NCI-H1436 (cell line): ENCODE measurements at regions not wholly inside any gene's neighbourhood (a gene's known extent, or its start where the extent isn't known, plus 50 kb on each side); places are given as distances from the start of the nearest gene placed in this dataset.
"Not testable (repeated sequence)": the region's sequence is repeated elsewhere in the genome, so short reads cannot be mapped to it uniquely, and the experiment has no call there.

Experiments used
- DNase-seq: peaks from one replicate; lab custom pipeline; 2025; lab: John Stamatoyannopoulos, UW

DNA sequence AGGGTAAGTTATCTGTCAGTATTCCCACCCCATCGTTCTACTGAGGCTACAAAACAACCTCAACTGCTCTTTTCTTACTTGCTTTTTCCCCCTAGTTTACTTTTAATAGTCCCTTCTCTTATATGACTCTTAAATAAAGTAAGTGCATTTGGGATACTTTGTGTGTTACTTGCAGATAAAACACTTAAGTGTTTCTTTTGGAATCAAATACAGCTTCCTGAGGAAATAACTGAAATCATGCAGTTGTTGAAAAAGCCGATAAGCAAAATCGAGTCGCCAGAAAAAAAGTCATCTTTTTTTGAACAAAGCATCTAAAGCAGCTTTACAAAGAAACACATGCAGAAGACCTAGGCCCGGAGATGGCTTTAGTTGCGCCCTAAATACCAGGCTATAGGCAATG, 53.5 kb upstream of the EPB41L4A start:
- DNase-seq, result no peak

DNA sequence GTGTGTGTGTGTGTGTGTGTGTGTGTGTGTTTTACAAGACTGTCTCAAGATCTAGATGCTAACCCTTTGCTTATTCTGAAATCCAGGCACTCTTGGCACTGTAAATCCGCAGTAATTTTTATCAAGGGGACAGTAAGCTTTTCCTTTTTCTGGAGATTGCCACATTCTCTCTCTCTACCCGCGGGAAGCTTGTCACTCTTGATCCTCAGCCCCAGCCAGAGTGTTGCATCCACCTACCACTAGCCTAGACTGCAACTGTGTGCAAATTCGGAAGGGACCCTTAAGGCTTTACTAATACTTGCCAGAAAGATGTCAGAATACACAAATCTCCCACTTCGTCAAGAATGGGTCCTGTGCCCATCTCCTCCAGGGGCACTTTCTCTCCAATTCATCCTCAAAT, 54.9 kb upstream of the EPB41L4A start:
- no peak for DNase-seq

DNA sequence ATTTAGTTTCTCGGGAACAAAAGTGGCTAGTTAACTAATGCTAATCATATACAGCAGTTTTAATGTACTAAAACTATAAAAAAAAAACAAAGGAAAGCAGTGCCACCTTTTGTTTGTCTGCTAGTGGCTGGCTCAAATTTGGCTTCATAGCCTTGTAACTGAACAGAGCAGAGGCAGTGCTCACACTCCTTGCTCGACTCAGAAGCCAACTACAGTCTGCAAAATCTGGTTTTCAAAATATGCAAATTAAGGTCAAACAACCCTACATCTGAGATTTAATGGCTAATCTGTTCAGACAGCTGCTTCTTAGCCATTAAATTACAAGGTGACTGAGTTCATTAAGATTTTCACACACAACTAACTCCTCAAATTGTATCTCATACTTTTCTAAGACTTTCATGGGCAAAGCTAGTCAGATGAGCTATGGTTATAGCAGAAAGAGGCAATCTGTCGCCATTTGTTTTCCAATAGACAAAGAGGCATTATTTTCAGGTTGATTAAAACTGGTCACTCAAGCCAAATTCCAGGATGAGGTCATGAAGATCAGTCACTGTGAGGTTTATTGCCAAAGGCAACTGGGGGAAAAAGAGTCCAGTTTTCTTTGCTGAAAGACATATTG, 56.8 kb upstream of the EPB41L4A start:
- DNase-seq, result no peak

DNA sequence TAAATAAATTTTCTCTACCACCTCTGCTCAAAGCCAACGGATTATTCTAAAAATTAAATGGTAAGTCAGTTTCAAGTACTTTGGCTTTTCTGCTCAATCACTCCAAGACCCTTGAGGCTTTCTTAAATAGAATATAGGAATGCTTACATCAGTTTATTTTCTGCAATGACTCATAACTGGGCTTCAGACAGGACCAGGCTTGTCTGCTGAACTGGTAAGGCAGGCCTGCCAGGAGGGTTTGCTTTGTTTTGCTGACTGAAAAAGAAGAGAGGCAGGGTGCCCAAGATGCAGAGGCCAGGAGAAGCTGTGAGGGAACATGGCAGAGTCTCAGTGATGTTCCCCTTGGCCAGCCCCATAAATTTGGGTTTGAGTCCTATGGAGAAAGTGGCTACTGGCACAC, 60.3 kb upstream of the EPB41L4A start:
- no peak for DNase-seq

DNA sequence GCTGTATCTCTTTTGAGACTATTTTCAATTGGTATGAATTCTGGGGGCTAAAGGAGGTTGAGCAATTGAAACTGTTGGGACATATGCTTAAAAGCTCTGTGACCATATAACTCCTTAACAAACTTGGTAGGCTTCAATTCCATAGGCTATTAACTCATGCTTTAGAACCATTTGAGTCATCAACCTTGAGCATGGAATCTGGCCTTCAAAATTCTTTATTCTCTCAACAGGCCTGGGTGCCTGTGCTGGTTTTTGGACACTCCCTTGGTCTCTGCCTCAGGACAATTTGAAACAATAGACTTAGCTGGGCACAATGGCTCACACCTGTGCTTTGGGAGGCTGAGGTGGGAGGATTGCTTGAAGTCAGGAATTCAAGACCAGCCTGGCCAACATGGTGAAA, 61.4 kb upstream of the EPB41L4A start:
- DNase-seq, result no peak

DNA sequence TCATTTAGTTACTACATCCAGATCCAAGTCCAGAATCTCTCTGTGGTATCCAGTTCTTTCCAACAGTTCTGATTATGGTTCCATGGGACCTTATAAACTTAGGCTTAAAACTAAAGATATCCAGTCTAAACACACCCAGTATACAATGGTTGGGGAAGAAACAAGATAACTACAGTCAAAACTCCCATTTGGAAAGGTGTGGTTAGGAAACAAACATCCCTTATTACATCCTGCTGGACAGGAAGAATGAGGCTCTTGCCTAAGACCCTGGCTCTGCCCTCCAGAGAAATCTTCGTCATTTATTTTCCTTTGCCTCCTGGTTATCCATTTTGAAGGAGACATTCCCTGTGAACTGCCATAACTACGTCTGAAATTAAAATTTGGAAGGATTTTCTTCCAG, 64.6 kb upstream of the EPB41L4A start:
- no peak for DNase-seq

DNA sequence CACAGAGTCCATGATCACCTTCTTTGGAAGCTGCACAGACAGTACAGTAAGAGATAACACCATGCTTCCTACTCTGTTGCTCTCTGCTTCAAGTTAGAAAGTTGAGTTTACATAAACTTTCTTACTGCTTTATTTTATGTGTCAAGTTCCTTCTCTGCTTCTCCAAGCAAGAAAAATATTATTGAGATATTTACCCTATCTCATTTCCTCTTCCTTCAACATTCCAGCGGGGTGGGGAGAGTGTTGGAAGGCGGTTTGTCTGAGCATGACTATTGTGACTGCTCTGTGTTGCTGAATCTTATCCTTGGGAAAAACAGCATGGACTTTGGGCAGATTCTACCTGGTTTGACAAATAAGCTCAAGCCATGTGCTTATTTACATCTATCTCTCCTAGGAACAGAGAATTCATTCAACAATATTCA, 66.9 kb upstream of the EPB41L4A start:
- DNase-seq, result no peak

DNA sequence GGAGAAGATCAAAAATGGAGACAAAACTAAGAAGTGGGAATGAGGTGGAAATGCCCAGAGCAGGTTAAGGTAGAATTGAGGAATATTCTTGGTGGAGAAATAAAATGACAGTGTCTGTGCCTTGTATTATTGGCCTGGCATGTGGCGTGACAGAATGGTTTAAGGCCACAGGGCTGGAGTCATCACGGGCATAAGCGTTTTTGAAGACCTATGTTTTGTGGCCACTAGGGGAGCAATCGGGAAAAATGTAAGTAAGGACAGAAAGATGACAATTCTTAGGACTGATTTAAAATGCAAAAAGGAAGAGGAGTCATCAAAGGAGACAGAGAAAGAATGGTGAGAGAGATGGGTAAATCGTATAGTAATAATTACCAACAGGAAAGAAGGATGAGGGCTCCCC, 72.2 kb upstream of the EPB41L4A start:
- DNase-seq, result no peak

DNA sequence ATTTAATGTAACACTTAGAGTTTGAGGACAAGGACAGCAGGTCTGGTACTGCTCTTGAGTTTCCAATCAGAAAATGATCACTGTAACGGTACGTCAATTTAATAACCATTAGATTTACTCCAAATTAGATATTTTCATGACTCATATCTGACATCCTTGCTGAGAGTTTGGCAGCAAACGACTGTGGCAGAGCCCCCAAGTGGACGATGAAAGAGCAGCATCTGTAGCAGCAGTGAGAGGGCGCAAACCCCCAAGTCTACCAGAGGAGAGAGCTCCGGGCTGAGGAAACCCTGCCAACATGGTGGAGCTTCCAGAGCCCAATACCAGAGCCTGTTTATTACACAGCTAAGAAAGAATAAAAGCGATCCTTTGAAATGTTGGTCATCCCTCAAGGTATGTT, 73.2 kb upstream of the EPB41L4A start:
- no peak for DNase-seq

DNA sequence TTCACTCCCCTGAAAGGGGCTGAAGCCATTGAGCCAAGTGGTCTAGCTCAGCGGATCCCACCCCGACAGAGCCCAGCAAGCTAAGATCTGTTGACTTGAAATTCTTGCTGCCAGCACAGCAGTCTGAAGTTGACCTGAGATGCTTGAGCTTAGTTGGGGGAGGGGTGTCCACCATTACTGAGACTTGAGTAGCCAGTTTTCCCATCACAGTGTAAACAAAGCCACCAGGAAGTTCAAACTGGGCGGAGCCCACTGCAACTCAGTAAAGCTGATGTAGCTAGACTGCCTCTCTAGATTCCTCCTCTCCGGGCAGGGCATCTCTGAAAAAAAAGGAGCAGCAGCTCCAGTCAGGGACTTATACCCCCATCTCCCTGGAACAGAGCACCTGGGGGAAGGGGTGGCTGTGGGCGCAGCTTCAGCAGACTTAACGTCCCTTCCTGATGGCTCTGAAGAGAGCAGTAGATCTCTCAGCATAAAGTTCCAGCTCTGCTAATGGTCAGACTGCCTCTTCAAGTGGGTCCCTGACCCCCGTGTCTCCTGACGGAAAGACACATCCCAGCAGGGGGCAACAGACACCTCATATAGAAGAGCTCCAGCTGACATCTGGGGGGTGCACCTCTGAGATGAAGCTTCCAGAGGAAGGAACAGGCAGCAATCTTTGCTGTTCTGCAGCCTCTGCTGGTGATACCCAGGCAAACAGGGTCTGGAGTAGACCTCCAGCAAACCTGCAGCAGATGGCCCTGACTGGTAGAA, 84.8 kb upstream of the EPB41L4A start:
- DNase-seq, result not testable (repeated sequence)

DNA sequence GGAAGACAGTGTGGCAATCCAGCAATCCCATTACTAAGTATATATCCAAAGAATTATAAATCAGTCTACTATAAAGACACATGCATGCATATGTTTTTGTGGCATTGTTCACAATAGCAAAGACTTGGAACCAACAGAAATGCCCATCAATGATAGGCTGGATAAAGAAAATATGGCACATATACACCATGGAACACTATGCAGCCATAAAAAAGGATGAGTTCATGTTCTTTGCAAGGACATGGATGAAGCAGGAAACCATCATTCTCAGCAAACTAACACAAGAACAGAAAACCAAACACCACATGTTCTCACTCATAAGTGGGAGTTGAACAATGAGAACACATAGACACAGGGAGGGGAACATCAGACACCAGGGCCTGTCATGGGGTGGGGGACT, 90.0 kb upstream of the EPB41L4A start:
- not testable (repeated sequence) for DNase-seq

DNA sequence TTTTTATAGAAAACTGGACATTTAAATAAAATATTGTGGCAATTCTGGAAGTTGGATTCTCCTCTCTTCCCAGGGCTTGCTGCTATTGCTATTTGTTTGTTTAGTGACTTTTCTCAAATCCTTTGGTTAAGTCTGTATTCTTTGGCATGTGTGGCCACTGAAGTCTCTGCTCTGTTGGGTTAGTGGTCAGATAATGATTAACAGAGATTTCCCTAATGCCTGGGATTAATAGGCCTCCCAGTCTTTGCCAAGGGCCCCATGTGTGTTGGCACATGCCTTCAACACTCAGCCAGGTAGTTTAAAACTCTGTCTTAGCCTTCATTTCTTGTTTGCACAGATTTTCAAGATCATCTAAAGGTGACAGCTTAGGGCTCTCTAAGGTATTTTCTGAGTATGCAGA, 92.8 kb upstream of the EPB41L4A start:
- DNase-seq, result no peak

DNA sequence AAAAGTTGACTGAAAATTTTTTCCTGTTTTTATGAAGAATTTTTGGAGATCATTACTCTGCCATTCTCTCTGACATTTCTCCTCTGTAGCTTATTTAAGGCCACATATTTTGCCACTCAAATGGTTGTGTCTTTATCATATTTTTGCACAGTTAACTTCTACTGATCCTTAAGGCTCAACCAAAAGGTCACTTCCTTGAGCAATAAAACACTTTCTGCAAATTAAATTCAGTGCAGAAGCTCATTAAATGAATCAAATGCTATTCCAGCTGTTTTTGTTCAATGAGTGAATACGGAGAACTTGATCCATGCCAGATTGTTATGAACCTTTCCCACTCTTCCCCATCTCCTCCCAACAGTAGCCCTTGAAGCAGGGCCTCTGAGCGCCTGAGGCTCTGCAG, 93.8 kb upstream of the EPB41L4A start:
- no peak for DNase-seq

DNA sequence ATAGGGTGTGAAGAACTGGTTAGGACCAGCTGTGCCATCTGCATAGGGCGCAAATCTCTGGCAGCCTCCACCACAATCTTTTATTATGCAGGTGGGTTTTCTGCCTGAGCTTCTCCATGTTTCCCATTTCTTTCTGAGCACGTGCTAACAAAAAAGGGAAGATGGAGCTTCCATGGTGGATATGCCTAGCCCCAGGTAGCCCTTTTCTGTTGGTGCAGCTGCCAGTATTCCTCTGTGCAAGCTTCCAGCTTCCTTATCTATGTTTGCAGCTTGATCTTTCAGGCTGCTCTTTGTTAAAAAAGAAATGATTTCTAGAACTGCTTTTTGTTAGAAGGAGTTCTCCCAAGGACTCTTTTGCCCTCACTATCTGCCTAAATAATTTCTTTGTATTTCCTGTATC, 95.0 kb upstream of the EPB41L4A start:
- DNase-seq, result no peak

DNA sequence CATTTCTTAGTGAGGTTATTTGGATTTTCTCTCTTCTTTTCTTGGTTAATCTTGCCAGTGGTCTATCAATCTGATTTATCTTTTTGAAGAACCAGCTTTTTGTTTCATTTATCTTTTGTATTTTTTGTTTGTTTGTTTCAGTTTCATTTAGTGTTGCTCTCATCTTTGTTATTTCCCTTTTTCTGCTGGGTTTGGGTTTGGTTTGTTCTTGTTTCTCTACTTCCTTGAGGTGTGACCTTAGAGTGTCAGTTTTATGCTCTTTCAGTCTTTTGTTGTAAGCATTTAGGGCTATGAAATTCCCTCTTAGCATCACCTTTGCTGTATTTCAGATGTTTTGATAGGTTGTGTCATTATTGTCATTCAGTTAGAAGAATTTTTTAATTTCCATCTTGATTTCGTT, 101.4 kb upstream of the EPB41L4A start:
- DNase-seq, result not testable (repeated sequence)

DNA sequence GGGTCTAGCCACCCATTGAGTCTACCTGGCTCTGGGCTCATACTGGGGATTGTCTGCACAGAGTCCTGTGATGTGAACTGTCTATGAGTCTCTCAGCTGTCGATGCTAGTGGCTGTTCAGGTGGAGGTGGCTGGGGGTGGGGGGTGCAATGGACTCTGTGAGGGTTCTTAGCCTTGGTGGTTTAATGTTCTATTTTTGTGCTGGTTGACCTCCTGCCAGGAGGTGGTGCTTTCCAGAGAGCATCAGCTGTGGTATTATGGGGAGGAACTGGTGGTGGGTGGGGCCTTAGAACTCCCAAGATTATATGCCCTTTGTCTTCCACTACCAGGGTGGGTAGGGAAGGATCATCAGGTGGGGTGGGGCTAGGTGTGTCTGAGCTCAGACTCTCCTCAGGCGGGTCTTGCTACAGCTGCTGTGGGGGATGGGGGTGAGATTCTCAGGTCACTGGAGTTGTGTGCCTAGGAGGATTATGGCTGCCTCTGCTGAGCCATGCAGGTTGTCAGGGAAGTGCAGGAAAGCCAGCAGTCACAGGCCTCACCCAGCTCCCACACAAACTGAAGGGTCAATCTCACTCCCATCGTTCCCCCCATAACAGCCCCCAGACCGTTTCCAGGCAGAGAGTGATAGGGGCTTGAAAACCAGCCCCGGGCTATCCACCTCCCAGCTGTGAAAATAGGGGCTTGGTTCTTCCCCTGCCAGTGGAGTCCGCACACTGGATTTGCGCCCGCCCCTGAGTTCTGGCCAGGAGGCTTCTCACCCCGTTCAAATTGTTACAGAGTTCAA, 104.0 kb upstream of the EPB41L4A start:
- not testable (repeated sequence) for DNase-seq

DNA sequence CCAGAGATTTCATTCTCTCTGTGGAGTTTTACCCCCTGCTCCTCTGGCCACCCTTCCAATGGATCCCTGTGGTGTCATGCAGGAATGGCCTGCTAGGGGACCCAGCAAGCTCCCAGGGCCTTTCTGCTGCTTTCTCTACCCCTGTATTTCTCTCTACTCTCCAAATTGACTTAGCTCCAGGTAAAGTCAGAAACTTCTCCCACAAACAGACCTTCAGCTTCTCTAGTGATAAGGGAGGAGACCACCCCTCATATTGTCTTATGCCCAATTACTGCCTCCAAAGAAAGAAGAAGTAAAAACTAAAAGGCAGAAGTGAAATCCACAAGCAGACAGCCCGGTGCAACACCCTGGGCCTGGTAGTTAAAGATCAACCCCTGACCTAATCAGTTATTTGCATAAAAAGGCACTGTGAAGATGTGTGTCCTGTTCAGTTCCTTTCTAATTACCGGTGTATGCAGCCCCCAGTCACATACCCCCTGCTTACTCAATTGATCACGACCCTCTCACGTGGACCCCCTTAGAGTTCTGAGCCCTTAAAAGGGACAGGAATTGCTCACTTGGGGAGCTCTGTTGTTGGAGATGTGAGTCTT, 104.7 kb upstream of the EPB41L4A start:
- DNase-seq, result not testable (repeated sequence)

DNA sequence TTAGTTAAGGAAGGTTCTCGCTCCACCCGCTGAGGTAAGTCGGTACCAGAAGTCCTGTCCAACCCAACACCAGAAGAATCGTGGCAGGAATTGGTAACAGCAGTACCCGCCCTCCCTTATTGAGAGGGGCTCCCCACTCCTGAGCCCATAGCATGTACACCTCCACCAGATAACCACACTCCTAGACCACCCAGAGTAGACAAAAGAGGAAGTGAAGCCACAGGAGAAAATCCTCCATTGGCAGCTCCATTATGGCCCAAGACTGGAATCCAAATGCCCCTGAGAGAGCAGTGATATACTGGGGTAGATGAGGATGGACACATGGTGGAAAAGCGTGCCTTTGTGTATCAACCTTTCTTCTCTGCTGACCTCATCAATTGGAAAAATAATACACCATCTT, 106.1 kb upstream of the EPB41L4A start:
- DNase-seq, result no peak

DNA sequence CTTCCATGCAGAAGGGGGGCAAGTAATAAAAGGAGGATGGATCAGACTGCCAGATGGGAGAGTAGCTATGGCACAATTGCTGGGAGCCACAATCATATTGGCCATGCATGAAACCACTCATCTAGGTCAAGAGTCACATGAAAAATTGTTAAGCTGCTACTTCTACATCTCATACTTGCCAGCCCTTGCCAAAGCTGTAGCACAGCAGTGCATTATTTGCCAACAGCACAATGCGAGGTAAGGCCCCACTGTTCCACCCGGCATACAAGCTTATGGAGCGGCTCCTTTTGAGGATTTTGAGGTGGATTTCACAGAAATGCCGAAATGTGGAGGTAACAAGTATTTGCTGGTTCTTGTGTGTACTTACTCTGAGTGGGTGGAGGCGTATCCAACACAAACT, 109.9 kb upstream of the EPB41L4A start:
- DNase-seq, result no peak

DNA sequence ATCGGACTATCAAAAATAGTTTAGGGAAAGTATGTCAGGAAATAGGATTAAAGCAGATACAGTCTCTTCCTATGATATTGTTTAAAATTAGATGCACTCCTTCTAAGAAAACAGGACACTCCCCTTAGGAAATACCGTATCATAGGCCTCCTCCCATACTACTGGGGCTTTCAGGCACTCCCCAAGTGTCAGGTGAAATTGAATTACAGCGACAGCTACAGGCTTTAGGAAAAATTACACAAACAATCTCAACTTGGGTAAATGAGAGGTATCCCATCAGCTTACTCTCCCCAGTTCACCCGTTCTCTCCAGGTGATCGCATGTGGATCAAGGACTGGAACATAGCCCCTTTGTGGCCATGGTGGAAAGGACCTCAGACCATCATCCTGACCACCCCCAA, 110.4 kb upstream of the EPB41L4A start:
- DNase-seq, result no peak

DNA sequence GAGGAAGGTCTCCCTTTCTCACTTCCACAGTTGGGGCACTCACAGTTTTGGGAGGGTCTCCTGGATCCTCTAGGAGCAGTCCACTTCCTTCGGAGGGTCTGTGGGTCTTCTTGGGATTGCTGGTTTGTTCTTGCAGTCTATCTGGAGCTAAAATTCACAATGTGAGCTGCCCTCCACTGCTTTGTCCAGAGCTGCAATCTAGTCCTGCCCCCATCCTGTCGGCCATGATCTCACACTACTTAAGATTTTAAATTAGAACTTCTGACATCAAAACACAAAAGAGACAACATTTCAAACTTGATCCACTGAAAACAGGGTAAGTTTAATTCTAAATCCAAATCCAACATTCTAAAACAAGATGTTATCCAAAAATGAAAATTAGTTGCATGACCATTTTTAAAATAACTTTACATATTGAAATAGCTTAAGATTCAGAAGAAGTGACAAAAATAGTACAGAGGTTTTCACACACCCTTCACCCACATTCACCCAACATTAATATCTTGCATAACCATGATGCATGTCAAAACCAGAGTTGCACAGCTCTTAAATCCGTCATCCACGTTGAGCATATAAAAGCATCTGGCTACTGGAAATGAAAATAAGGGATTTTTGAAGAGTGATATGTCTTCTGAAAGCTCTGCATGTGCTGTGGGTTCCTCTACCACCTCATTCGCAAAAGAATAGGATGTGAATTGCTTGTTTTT, 113.7 kb upstream of the EPB41L4A start:
- no peak for DNase-seq

DNA sequence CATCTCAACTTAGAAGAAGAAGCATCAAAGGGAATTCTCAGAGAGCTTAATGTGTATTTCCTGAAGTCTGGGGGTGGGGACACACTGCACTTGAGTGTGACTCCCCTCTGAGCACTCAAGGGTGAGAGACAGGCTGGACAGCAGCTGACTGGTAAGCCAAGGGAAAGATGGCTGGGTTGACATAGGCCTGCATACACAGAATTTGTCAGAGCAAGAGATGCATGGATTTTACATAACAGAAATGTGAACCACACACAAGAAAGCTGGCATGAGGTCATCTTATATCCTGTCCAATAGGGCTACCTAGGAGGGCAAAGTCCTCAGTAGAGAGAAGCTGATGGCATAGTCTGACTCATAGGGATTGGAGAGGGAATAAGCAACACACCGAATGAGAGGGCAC, 114.3 kb upstream of the EPB41L4A start:
- no peak for DNase-seq
